DMS53 (cell line): ENCODE measurements at regions not wholly inside any gene's neighbourhood (a gene's known extent, or its start where the extent isn't known, plus 50 kb on each side); places are given as distances from the start of the nearest gene placed in this dataset.
"Not testable (repeated sequence)": the region's sequence is repeated elsewhere in the genome, so short reads cannot be mapped to it uniquely, and the experiment has no call there.

ENCODE experiments used
- DNase-seq: peaks from one replicate; lab custom pipeline; 2025; lab: John Stamatoyannopoulos, UW

DNA sequence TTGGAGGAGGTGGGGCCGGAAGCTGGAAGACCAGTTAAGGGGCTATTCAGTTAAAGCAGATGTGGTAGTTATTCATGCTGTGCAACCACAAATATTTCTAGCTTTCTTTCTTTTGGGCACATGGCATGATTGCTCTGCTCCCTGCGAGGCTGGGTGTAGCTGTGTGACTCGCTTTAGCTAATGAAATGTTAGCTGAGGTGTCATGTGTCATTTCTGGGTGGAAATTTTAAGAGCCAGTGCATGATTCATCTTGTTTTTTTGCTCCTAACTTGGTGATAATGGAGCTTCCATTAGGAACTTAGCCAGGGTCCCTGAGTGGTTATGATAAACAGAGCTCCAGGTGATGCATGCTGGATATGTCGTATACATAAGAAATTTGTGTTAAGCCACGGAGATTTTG lies 300.6 kb downstream of the SATB1 start:
- DNase-seq: peak; percentile 8

DNA sequence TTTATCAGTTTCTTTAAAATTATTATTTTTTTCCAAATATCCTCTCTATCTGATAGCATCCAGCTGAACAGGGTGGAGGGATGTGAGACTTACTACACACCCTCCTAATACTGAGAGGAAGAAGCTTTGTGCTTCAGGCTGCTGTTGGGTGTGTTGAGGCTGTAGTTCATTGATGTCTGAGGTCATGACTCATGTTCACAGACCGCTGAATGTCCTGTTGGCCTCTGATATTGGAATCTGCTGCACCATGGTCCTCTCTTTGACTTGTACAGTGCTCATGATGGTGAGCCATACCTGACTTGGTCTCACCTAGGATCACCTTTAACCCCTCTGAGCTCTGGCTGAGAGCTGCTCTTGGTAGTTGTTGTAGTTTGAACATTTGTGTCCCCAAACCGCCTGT lies 302.9 kb downstream of the SATB1 start:
- no peak for DNase-seq

DNA sequence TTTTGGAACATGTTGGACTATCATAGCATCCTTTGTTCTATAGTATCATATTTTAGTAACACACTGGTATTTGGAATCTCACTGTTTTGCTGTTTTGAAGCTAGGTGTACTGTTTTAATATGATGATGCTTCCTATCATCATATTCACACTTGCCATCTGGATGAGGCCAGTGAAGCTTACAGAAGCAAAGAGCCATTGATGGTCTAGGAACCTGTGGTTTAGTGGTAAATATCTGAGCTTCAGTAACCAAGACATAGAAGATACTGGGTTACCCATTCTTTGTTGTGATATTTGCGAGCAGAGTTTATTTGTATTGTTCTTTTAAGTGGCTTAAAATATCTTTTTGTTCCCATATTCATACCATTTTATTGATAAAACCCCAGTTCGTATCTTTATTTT lies 304.1 kb downstream of the SATB1 start:
- DNase-seq: no peak

DNA sequence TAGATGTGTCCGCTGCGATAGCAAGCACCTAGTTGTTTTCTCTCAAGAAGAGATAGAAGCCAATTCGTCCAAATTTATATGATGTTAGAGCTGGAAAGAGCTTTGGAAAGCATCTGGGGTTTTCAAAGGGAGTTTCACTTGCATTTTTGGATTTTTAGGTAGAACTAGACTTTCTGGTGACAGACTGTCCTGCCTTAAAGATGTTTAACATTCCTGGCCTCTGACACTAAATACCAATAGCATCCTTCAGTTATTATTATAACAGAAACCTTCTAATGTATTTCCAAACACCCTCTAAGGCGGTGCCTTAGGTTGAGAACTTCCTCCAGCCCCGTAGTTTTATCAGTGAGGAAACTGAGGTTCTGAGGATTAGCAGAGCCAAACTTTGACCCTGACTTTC lies 305.3 kb downstream of the SATB1 start:
- DNase-seq: no peak

DNA sequence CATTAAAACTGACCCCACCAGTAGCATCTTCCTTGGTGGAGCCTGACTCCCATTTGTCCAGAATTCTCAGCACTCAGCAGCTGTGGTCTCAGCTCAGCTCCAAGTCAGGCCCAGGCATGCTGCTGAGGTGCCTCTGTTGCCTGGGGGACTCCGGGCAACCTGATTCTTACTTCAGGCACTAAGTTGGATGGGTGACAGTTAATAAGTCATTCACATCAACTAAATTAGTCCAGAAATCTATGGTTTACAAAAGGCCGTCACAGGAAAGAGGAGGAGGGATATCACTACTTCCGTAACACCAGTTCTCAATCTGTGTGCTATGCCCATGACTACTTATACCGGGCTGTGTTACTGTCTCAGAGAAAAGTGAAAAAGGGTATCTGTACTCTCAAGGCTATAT lies 310.2 kb downstream of the SATB1 start:
- no peak for DNase-seq

DNA sequence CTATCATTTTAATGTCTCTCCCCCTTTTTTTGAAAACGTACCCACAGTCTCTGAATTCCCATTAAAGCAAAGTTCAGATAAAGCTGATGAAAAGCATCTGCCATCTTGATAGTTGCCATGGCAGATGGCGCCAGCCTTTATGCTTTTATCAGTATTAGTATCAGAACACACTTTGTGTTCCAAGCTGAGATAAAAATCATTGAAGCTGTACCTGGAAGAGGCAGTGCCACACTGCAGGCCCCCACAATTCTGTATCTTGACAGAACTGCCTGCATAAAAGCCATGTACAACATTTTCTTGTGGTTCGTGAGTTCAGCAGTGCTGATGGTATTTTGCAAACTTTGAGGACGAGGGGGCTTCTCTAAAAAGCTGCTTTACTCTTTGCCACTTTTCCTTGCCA lies 311.7 kb downstream of the SATB1 start:
- DNase-seq: no peak

DNA sequence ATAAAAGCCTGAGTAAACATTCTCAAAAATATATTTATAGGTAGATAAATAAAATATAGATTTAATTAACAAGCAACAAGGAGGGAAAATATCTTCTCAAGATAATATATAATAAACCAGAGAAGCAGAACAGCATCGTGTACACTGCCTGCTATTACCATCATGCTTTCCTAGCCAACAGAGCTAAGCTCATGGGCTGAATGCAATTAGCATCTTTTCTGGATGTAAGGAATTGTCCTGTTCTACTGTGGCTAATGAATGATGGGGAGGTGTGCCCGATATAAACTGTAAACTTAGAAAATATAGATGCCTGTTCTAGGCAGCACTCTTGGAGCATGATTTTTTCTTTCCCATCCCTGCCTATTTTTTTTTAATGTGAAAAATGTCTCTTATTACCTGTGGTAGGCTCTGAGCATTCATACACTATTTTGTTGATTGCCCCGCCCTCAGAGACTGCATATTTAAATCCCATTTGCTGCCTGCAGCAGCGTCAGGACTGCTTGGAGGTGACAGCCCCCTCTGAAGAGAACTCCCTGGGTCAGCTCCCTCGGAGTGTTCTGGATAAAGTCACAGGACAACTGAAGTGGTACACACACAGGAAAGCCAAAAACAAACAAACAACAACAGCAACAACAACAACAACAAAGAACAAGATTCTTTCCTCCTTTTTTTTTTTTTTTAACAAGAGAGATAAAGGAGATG lies 312.3 kb downstream of the SATB1 start:
- DNase-seq: no peak

DNA sequence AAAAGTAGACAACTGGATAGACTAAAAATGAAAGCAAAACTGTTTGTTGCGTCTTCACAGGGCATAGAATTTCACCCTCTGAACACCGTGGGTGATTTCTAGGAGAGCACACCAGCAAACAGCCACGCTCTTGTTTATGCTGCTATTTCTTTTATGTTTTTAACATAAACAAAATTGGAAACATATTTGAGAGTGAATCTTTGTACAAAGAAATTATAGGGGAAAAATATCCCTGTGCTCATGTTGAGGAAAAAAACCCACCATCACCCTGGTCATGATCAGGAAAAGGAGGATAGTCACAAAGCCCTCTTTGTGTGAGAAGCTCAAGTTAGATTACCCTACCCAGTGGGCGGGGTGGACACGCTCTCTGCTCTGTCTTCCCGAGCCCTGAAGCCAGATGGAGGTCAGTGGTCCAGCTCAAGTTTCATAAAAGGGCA lies 313.3 kb downstream of the SATB1 start:
- no peak for DNase-seq

DNA sequence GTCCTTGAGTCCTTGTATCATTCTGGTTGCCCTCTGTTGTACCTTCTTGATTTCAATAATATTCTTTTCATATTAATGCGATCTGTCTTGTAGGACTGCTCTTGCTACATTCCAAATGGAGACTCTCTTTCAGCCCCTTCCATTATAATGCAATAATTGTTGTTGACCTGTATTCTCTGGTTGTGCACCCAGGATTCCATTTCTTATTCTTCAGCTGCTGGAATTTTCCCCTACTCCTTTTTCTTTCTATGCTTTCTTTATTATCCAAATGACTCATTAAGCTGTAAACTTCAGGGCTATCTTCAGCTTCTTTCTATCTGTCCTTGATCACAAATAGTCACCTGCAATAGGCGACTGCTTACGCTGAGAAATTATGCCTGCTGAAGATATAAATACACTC lies 321.5 kb downstream of the SATB1 start:
- DNase-seq: no peak

DNA sequence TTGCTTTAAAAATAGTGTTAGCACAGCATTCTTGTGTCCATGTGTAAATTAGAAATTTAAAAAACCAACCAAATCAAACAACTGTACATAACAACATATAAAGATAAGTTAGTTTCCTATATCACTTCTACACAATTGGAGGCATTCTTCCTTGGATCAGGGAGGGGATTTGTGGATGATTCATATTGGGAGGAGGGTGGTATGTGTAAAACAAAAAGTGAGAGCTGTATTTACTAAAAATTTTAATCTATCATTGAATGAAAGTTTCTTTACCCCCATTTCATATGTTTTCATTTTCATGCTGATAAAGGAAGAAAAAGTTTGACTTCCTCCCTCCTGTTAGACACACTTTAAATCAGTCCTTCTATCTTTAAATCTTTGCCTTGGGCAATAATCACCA lies 325.0 kb downstream of the SATB1 start:
- no peak for DNase-seq

DNA sequence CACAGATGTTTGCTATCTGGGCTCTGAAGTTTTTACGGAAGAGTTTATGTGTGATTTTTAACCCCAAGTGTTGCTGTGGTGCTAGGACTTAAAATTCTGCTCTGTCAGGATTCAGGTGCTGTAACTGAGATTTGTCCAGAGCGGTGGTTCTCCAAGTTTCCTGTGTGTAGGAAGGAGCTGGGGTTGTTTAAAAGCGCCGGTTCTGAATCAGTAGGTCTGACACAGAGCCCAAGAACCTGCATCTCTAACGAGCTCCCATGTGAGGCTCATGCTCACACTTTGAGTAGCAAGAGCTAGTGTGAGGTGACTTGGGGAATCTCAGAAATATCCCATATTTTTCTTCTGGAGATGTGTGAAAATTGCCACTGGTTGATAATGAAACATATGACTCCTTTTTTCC lies 325.5 kb downstream of the SATB1 start:
- DNase-seq: no peak

DNA sequence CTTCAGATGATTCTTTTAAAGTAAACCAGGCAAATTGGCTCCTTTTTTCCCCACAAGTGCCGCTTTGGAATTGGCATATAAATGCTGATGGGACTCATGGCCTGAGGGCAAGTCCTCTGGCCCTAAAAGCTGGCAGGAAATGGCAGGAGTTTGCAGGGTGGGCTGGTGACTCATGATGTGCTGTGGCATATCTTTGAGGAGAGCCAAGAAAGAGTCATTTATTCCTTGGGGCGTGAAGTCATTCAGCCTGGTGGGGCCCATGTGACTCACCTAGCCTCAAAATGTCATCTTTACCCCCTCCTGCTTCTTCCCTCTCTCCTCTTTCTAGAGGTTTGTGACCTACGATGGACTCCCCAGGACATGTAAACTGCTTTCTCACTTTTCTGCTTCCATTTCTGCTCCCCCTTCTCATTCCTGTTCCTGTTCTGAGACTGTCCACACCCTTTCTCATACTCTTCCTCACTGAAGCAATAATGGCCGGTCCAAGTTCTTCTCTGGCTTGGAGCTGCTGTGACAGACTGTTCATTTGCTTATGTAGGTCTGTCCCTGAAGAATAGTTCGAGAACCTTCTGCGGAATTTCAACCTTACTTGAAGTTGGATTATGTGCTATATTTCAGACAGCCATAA lies 326.1 kb downstream of the SATB1 start:
- DNase-seq: no peak

DNA sequence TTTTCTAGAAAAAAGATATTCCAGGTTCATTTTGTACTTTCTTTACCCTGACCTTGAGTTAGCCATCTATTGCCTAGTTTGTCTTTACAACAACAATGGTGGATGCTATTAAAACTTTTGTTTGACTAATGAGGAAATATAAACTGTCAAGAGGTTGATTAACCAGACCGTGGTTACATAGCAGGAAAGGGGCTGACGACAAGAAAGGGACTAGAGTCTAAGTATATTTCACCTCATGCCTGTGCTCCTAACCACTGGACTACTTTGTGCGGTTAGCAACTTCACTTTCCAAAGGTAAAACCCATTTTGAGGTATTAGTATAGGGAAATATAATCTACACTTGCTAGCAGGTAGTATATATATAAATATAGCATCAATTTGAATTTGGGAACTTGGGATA lies 327.1 kb downstream of the SATB1 start:
- no peak for DNase-seq

DNA sequence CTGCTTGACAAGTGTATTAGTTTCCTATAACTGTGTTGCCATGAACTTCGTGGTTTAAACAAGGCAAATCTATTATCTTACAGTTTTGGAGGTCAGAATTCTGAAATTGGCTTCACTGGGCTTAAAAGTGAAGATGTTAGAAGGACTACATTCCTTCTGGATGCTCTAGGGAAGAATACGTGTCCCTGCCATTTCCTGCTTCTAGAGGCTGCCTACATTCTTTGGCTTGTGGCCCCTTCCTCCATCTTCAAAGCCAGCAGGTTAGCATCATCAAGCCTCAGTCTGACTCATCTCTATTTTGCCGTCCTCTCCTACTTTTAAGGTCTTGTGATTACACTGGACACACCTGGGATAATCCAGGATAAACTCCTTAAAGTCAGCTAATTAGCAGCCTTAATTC lies 327.7 kb downstream of the SATB1 start:
- DNase-seq: no peak

DNA sequence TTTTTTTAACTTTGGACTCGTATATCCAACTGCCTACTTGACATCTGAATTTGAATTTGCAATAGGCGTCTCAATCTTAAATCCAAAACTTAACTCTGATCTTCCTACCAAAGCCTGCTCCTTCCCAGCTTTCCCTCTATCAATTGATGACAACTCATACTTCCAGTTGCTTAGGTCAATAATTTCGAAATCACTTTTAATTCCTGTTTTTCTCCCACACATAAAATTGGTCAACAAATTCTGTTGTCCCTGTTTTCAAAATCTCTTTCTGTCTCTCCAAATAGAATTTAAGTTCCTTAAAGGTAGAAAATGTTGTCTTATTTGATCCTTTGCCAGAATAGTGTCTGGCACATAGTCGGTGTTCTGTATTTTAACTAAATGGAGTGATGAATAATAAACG lies 332.4 kb downstream of the SATB1 start:
- no peak for DNase-seq

DNA sequence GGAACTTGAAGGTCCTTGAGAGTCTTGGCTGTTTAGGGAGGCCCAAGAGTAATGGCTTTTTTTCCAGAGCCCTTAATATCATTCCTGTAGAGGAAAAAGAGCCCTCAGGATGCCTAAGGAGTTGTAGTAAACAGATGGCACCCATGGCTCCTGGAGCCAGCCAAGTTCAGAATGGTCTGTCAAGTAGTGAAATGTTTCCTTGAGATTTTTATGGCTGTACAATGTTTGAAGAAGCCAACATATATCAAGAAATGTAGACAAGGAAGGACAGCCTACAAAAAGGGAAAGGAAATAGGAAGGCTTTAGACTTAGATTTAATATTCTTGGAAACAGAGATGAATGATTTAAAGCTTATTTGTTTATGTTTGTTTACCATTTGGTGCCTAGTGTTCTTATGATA lies 334.8 kb downstream of the SATB1 start:
- no peak for DNase-seq

DNA sequence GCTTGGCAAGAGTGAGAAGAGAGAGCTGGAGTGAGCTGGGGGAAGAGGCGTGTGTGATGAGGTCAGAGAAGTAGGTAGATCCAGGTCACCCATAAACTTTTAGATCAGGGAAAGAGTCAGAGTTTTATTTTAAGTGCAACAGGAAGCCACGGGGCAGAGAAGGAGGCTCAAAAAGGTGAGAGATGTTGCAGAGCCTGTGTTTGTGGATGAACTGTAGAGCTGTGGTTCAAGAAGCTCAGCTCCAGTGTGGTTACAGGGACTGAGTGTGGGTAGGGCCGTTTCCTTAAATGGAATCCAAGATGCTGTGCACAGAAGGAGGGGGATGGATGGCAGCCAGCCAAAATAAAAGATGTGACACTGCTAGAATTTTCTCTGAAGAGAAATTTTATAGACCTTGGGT lies 337.2 kb downstream of the SATB1 start:
- DNase-seq: no peak

DNA sequence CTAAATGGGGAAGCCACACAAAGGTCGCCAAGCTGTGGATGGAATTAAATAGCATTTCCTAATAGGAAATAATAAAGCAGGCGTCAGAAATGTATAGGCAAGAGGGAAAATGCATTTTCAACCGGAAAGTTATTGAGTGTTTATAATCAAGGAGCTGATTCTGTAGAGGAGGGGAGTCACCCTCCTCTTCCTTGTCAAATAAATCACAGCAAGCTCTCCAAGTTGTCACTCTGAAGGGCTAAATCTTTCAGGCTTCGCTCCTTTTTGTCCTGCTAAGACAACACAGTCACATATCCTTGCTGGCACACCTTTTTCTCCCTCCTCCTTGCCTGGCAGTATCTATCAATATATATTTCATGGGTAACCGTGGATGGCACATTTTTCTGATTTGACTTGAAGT lies 338.4 kb downstream of the SATB1 start:
- no peak for DNase-seq

DNA sequence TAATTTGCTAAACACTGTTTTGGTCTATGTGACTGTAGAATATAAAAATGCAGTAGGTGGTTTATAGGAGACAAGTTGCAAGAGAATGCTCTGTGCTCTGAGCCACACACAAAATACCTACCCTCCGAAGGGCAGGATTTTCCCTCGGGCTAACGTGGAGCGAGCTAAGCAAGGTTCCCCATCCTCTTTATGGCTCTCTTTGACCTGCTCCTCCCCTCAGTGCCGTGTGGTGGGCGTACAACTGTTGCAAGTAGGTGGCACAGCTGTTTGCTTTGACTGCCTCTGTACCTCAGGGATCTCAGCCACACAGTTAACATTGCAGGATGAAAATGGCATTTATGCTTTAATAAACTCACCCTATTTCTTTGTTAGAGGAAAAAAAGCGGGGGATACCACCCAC lies 339.1 kb downstream of the SATB1 start:
- no peak for DNase-seq

DNA sequence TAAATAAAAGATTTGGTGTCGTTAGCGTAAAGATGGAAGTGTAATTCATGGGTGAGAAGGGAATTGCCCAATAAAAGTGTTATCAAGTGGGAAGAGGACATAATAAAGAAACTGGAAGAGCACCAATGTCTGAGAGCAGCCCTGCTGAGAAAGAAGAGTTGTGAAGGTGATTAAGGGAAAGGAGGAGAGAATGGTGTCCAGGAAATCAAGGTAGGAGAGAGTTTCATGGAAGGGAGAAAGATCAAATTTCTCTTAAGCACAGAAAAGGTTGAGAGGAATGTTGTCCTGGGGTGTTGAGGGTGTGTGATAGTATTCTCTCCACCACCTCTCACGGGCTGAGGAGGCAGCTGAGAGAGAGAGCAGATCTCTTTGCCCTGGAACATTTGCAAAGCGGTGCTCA lies 339.7 kb downstream of the SATB1 start:
- DNase-seq: no peak

DNA sequence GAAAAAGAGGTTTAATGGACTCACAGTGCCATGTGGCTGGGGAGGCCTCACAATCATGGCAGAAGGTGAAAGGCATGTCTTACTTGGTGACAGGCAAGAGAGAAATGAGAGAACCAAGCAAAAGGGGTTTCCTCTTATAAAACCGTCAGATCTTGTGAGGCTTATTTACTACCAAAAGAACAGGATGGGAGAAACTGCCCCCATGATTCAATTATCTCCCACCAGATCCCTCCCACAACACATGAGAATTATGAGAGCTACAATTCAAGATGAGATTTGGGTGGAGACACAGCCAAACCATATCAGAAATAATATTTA lies 340.8 kb upstream of the TBC1D5 start:
- not testable (repeated sequence) for DNase-seq

DNA sequence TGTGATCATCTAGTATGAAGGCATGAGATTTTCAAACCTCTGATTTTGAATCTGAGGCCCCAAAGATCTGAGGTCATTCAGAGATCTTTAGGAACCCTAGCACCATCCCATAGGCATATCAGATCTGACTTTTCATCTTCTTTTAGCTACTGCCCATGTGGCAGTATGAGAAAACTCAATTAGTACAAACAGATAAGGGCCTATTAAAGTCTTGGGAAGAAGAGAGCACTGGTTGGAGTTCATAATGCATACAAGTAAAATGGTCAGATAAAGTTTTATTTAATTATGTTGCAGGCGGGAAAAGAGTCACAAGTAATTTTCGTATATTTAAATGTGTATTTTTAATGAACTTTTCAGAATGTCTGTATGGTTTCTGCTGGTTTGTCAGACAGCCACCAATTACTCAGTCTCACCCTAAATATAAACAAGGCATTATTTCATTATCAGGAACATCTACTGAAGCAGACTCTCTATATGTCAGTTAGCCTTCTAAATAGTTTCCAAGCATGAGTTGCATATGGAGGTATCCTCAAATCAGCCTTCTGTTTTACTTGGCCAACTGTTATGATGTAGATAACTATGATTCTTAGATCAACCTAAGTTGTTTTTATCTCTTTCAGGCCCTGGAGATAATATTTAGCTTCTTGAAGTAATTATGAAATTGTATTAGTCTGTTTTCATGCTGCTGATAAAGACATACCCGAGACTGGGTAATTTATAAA lies 340.3 kb upstream of the TBC1D5 start:
- no peak for DNase-seq

DNA sequence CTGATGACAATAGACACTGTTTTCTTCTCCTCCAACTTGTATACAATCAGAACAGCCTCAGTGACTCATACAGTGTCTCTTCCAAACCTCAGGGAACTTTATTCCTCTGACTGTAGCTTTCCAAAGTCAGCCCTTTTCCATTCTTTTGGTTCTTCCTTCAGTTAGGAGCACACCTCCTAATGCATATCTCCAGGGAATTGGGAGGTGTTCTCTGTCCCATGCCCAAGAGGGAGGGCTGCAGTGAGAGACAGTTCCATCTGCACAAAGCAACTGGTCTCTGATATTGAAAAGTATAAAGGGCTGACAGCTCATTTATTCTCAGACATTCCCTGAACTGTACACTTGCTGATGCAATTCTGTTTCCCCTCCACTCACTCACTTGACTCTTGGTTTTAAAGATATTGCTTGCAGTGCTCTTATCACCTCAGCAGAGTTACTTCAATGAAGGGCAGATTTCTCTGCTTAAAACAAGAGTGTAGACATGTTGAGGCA lies 337.8 kb upstream of the TBC1D5 start:
- DNase-seq: no peak

DNA sequence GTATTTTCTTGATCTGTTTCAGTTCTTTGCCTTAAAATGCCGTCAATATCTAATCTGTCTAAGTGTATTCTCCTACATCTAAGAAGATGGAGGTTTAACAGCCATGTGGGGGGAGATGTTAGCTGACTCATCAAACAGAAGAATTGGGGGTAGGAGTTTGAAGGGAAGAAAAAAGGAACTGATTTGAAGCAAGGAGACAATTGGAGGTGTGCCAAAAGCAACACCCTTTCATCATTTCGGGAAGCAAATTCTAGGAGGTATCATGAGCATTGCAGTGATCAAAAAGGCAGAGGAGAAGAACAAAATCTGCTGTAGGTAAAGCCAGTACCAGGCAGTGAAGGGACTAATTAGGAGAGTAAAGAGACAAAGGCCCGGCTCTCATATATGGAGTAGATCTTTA lies 337.3 kb upstream of the TBC1D5 start:
- DNase-seq: no peak
